Glutamatergic neuron (in vitro differentiated cells): ENCODE measurements at regions not wholly inside any gene's neighbourhood (a gene's known extent, or its start where the extent isn't known, plus 50 kb on each side); places are given as distances from the start of the nearest gene placed in this dataset.

Experiments used
- DNase-seq: peaks from one replicate; pipeline ENCODE4 v3.0.0; 2022
- H3K27ac Mint-ChIP-seq: one replicate; pipeline ENCODE4 v1.8.0; 2020; ENCODE audit warnings: mild to moderate bottlenecking, mixed read lengths, inconsistent platforms; ENCODE audit not compliant: unreplicated experiment
- H3K27me3 Mint-ChIP-seq: one replicate; pipeline ENCODE4 v1.8.0; 2020; ENCODE audit warnings: mild to moderate bottlenecking, moderate library complexity, mixed read lengths, inconsistent platforms; ENCODE audit not compliant: unreplicated experiment
- H3K36me3 Mint-ChIP-seq: one replicate; pipeline ENCODE4 v1.8.0; 2020; ENCODE audit warnings: mild to moderate bottlenecking, mixed read lengths, inconsistent platforms; ENCODE audit not compliant: unreplicated experiment
- H3K4me1 Mint-ChIP-seq: one replicate; pipeline ENCODE4 v1.8.0; 2020; ENCODE audit warnings: mild to moderate bottlenecking, low read depth, mixed read lengths, inconsistent platforms; ENCODE audit not compliant: unreplicated experiment
- H3K4me3 Mint-ChIP-seq: one replicate; pipeline ENCODE4 v1.8.0; 2020; ENCODE audit warnings: mild to moderate bottlenecking, mixed read lengths, inconsistent platforms; ENCODE audit not compliant: unreplicated experiment
- H3K9me3 Mint-ChIP-seq: one replicate; pipeline ENCODE4 v1.8.0; 2020; ENCODE audit warnings: mild to moderate bottlenecking, moderate library complexity, mixed read lengths, inconsistent platforms; ENCODE audit not compliant: unreplicated experiment
- TF ChIP-seq, protein P1 (sequence below): fragments of 200-600 bp; sonication (generic); IDR thresholded peaks from one replicate; pipeline ENCODE4 v1.5.0; 2021; ENCODE audit not compliant: partially characterized antibody, unreplicated experiment

DNA sequence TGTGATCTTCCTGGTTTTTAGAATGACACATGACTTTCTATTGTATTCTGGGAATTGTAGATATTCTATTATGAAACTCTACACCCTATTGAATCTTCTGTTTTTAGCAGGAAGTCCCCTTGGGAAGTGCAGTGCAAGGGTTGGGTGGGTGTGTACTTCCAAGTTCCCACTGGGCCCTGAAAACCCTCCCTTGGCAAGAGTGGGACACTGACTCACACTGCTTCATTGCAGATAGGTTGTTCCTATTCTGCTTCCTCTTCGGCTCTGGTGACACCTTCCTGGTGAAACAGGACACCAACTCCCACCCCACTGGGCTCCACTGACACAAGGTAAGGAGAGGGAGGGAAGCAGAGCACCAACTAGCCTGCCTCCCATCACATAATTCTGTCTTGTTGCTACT lies 121.8 kb downstream of the KCTD12 start:
- H3K9me3 Mint-ChIP-seq = no peaks in the 10 kb centered on the region
- H3K4me1 Mint-ChIP-seq = peaks cover 2% of the 10 kb centered on the region
- H3K27ac Mint-ChIP-seq = no peak overlapping the region
- H3K4me3 Mint-ChIP-seq = no peak overlapping the region
- H3K36me3 Mint-ChIP-seq = no peaks in the 10 kb centered on the region
- no peaks in the 10 kb centered on the region for H3K27me3 Mint-ChIP-seq
- no peak for DNase-seq
- TF ChIP-seq, protein P1, sequence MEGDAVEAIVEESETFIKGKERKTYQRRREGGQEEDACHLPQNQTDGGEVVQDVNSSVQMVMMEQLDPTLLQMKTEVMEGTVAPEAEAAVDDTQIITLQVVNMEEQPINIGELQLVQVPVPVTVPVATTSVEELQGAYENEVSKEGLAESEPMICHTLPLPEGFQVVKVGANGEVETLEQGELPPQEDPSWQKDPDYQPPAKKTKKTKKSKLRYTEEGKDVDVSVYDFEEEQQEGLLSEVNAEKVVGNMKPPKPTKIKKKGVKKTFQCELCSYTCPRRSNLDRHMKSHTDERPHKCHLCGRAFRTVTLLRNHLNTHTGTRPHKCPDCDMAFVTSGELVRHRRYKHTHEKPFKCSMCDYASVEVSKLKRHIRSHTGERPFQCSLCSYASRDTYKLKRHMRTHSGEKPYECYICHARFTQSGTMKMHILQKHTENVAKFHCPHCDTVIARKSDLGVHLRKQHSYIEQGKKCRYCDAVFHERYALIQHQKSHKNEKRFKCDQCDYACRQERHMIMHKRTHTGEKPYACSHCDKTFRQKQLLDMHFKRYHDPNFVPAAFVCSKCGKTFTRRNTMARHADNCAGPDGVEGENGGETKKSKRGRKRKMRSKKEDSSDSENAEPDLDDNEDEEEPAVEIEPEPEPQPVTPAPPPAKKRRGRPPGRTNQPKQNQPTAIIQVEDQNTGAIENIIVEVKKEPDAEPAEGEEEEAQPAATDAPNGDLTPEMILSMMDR = no peak

DNA sequence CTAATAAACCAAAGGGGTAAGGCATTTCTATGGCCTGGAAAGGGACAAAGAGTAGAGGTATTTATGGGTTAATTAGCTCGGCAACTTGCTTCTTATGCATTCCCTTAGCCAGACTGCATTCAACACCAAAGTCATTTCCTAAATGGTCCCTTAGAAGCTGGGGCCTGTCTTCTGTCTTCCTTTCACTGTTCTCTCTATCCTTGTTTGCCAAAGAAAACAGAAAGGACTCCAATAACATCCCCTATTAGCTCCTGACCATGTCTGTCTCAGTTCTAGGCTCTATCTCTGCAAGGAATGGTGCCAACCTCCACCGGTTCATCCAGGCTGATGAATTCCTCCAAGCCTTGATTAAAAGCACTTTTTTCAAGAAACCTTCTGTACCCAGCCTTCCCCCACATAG lies 123.5 kb downstream of the KCTD12 start:
- Mint-ChIP-seq H3K27me3 (no peaks in the 10 kb centered on the region), H3K4me1 (no peaks in the 10 kb centered on the region), H3K4me3 (no peak overlapping the region), H3K9me3 (no peaks in the 10 kb centered on the region), H3K36me3 (no peaks in the 10 kb centered on the region), H3K27ac (no peak overlapping the region)
- DNase-seq = no peak
- TF ChIP-seq, protein P1 = no peak

DNA sequence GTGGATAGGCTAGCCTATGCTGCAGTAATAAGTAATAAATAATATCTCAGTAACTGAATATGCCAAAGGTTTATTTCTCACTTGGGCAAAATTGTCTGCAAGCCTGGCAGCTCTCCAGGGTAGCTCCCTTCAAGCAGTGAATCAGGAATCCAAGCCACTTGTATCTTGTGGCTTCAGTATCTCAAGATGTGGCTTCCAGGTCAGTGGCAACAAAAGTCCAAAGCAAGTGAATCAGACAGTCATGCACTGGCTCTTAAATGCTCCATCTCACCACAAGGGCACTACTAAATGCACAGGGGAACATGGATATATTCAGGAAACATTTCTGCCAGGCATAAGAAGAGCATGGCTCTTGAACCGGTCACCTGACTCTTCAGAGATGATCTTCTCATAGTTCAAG lies 126.3 kb downstream of the KCTD12 start:
- no peak overlapping the region for H3K27ac Mint-ChIP-seq
- H3K4me3 Mint-ChIP-seq = no peak overlapping the region
- TF ChIP-seq, protein P1 = no peak
- H3K27me3 Mint-ChIP-seq = no peaks in the 10 kb centered on the region
- no peaks in the 10 kb centered on the region for H3K9me3 Mint-ChIP-seq
- no peaks in the 10 kb centered on the region for H3K36me3 Mint-ChIP-seq
- DNase-seq = no peak
- no peaks in the 10 kb centered on the region for H3K4me1 Mint-ChIP-seq

GRCh38 chr13:76758738-76759137 lies 127.5 kb downstream of the KCTD12 start:
- Mint-ChIP-seq H3K36me3 (no peaks in the 10 kb centered on the region), H3K4me3 (no peak overlapping the region), H3K27me3 (no peaks in the 10 kb centered on the region), H3K4me1 (no peaks in the 10 kb centered on the region), H3K27ac (no peak overlapping the region), H3K9me3 (no peaks in the 10 kb centered on the region)
- no peak for DNase-seq
- TF ChIP-seq, protein P1 = no peak

DNA sequence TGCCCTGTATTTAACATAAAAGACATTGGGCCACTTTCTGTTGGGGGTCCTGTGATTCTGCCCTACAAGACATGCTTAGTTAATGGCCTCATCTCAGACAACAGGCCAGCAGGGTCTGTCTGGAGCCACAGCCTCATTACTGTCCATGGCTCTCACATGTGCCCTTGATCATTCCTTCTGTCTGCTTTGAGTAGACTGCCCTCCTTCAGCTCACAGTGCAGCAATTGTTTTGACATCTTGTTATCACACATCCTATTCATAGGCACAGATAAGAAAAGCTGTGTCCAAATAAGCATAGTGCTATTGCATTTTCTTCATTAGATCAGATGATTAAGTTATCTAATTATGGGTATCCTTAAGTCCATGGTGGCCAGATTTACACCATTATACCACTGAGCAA lies 127.9 kb downstream of the KCTD12 start:
- Mint-ChIP-seq H3K4me1 (no peaks in the 10 kb centered on the region), H3K9me3 (no peaks in the 10 kb centered on the region), H3K27me3 (no peaks in the 10 kb centered on the region), H3K27ac (no peak overlapping the region), H3K36me3 (no peaks in the 10 kb centered on the region), H3K4me3 (no peak overlapping the region)
- TF ChIP-seq, protein P1 = no peak
- DNase-seq = no peak
